ENCODE measurements at regions not wholly inside any gene's neighbourhood (a gene's known extent, or its start where the extent isn't known, plus 50 kb on each side); places are given as distances from the start of the nearest gene placed in this dataset.

GRCh38 chr4:63123441-63123840 lies 1285.8 kb downstream of the TECRL start (continued):
- TF ChIP-seq PRDM15 (CRISPR knock-in tag; IDR thresholded peaks at IDR 0.05) (no peak), NR2C1 (IDR thresholded peaks at IDR 0.05) (no peak), KDM1A (IDR thresholded peaks at IDR 0.05; ENCODE audit: borderline replicate concordance) (no peak), POLR2AphosphoS2 (IDR thresholded peaks at IDR 0.05; ENCODE audit: low read depth, low read length) (no peak), RCOR1 (conservative IDR thresholded peaks at IDR 0.05; ENCODE audit: low read depth, low read length) (no peak)

GRCh38 chr4:63122955-63123354 lies 1286.3 kb downstream of the TECRL start:
- FAIRE-seq (no peak), DNase-seq (ENCODE audit: low read depth, low spot score) (no peak), ATAC-seq (no peak)
- Histone ChIP-seq H3K4me3 (no peak overlapping the region), H3K27ac (ENCODE audit: control insufficient read depth, insufficient read depth) (no peak overlapping the region), H3K4me2 (ENCODE audit: control insufficient read depth, insufficient read depth) (no peak overlapping the region), H2AFZ (ENCODE audit: control insufficient read depth, low read depth, low read length) (no peak overlapping the region), H3K36me3 (ENCODE audit: control insufficient read depth in 2 of 2, insufficient read depth in 2 of 2, low read length in 1 of 2) (no peaks in the 10 kb centered on the region), H3K9me3 (replicated peaks; ENCODE audit: control insufficient read depth, insufficient read depth, low read length) (no peaks in the 10 kb centered on the region), H3K79me2 (ENCODE audit: control insufficient read depth, insufficient read depth, low read length) (no peaks in the 10 kb centered on the region), H3K4me1 (ENCODE audit: control insufficient read depth, insufficient read depth, low read length) (no peaks in the 10 kb centered on the region), H3K27me3 (replicated peaks in 1 of 2; ENCODE audit: control insufficient read depth in 2 of 2, insufficient read depth in 2 of 2, low read length in 1 of 2) (no peaks in the 10 kb centered on the region), H4K20me1 (ENCODE audit: control insufficient read depth, insufficient read depth) (no peaks in the 10 kb centered on the region), H3K9ac (ENCODE audit: control insufficient read depth, insufficient read depth, low read length) (no peak overlapping the region)
- TF ChIP-seq POLR2AphosphoS5 (IDR thresholded peaks at IDR 0.05; ENCODE audit: low read length) (no peak), JUNB (IDR thresholded peaks at IDR 0.05) (no peak), MAX (IDR thresholded peaks at IDR 0.05; ENCODE audit: low read depth, low read length) (no peak), NRF1 (conservative IDR thresholded peaks at IDR 0.05; ENCODE audit: low read depth, low read length) (no peak), DPF2 (IDR thresholded peaks at IDR 0.05) (no peak), MEF2A (IDR thresholded peaks at IDR 0.05; ENCODE audit: insufficient read depth, low read depth, low read length) (no peak), RAD51 (IDR thresholded peaks at IDR 0.05) (no peak), FOXM1 (IDR thresholded peaks at IDR 0.05; ENCODE audit: low read depth, low read length) (no peak), POLR2A (IDR thresholded peaks at IDR 0.05; ENCODE audit: low read depth, low read length) (no peak), ZSCAN29 (IDR thresholded peaks at IDR 0.05) (no peak), EZH2 (IDR thresholded peaks at IDR 0.05; ENCODE audit: borderline replicate concordance, control insufficient read depth, low read depth, low read length) (no peak)
- no TSS peak for BruUV-seq (replicated peaks)
- WGBS (ENCODE audit: insufficient coverage, insufficient replicate concordance, low lambda C conversion rate, missing lambda C conversion rate): 100% methylated on average over 2 of the region's 2 CpGs
- ChIA-PET POLR2A (no interaction called here), CTCF (no interaction called here), SMC1A (ENCODE audit: uncharacterized antibody, unreplicated experiment) (interaction anchor here (1.4 kb wide), 1 partner anchor 20 kb away, joined by 3 read pairs; no protein-coding TSS in a partner anchor), RAD21 (ENCODE audit: unreplicated experiment) (no interaction called here)
- in situ Hi-C loops (cut with MboI): no loop called here
- intact Hi-C loops (cut with micrococcal nuclease; ENCODE audit: unreplicated experiment): no loop called here

Measured in GM12878 (cell line).